NB4 (cell line): ENCODE measurements at regions not wholly inside any gene's neighbourhood (a gene's known extent, or its start where the extent isn't known, plus 50 kb on each side); places are given as distances from the start of the nearest gene placed in this dataset.

Source experiments
- DNase-seq: peaks from one replicate; pipeline ENCODE4 v3.0.0; 2010; ENCODE audit warnings: low read depth
- H3K4me3 ChIP-seq: one replicate; pipeline ENCODE4 v1.5.1; 2011; ENCODE audit warnings: mild to moderate bottlenecking, low read depth, low read length, moderate library complexity
- CTCF ChIP-seq: IDR thresholded peaks from one replicate; pipeline ENCODE4 v1.5.1; 2012; ENCODE audit warnings: low read depth, low read length
- MAX ChIP-seq: IDR thresholded peaks from 2 replicates; pipeline ENCODE4 v1.6.1; 2011; ENCODE audit warnings: low read depth, low read length
- MYC ChIP-seq: IDR thresholded peaks from 2 replicates; pipeline ENCODE4 v1.6.1; 2011; ENCODE audit warnings: low read depth, low read length
- POLR2A ChIP-seq: IDR thresholded peaks from 2 replicates; pipeline ENCODE4 v1.6.1; 2011; ENCODE audit warnings: mild to moderate bottlenecking; ENCODE audit not compliant: insufficient read length; ENCODE audit errors: extremely low read depth

GRCh38 chrX:39002466-39002865 lies 201.2 kb downstream of the MID1IP1 start:
- TF ChIP-seq MAX (no peak), CTCF (no peak), POLR2A (no peak), MYC (no peak)
- no peak overlapping the region for H3K4me3 ChIP-seq
- no peak for DNase-seq

- H3K4me3 ChIP-seq: no peak overlapping the region
- no peak for TF ChIP-seq POLR2A
- peak; percentile 76 for DNase-seq
Measured at GRCh38 chrX:39008549-39008948, 207.3 kb downstream of the MID1IP1 start.

GRCh38 chrX:39011454-39012221 lies 210.4 kb downstream of the MID1IP1 start:
- no peak for DNase-seq
- TF ChIP-seq MAX (no peak), POLR2A (no peak), CTCF (no peak), MYC (no peak)
- no peak overlapping the region for H3K4me3 ChIP-seq

- H3K4me3 ChIP-seq: no peak overlapping the region
- TF ChIP-seq MYC (no peak), POLR2A (no peak)
- no peak for DNase-seq
Measured at GRCh38 chrX:39012621-39013111, 211.4 kb downstream of the MID1IP1 start.

GRCh38 chrX:39016556-39016955 lies 215.3 kb downstream of the MID1IP1 start:
- H3K4me3 ChIP-seq: no peak overlapping the region
- no peak for DNase-seq
- TF ChIP-seq MYC (no peak), POLR2A (no peak), MAX (no peak), CTCF (no peak)

- TF ChIP-seq MAX: no peak
- no peak for TF ChIP-seq CTCF
- no peak for TF ChIP-seq MYC
- no peak for TF ChIP-seq POLR2A
Measured at GRCh38 chrX:39017077-39017476, 215.8 kb downstream of the MID1IP1 start.

GRCh38 chrX:39017716-39018115 lies 216.5 kb downstream of the MID1IP1 start:
- no peak for DNase-seq
- no peak overlapping the region for H3K4me3 ChIP-seq
- TF ChIP-seq POLR2A: no peak
- no peak for TF ChIP-seq CTCF
- TF ChIP-seq MAX: no peak
- TF ChIP-seq MYC: no peak

More at GRCh38 chrX:39017077-39017476, 215.8 kb downstream of the MID1IP1 start:
- H3K4me3 ChIP-seq: no peak overlapping the region
- DNase-seq: no peak
